Nephron progenitor cell (in vitro differentiated cells): ENCODE measurements at regions not wholly inside any gene's neighbourhood (a gene's known extent, or its start where the extent isn't known, plus 50 kb on each side); places are given as distances from the start of the nearest gene placed in this dataset.
A peak's percentile ranks its signal among the peaks of the same experiment; 100 is the strongest.

Experiments used
- DNase-seq: peaks from one replicate; pipeline ENCODE4 v3.0.0; 2021
- H3K27ac Mint-ChIP-seq: 2 replicates; pipeline ENCODE4 v1.8.0; 2021; ENCODE audit warnings: mild to moderate bottlenecking, moderate library complexity, mixed read lengths
- H3K27me3 Mint-ChIP-seq: 2 replicates; pipeline ENCODE4 v1.8.0; 2021; ENCODE audit warnings: mild to moderate bottlenecking, low read depth, mixed read lengths; ENCODE audit not compliant: poor library complexity
- H3K36me3 Mint-ChIP-seq: 2 replicates; pipeline ENCODE4 v1.8.0; 2021; ENCODE audit warnings: low read depth, mixed read lengths
- H3K4me1 Mint-ChIP-seq: 2 replicates; pipeline ENCODE4 v1.8.0; 2021; ENCODE audit warnings: mixed read lengths
- H3K4me3 Mint-ChIP-seq: 2 replicates; pipeline ENCODE4 v1.8.0; 2021; ENCODE audit warnings: mild to moderate bottlenecking, moderate library complexity, mixed read lengths
- H3K9me3 Mint-ChIP-seq: 2 replicates; pipeline ENCODE4 v1.8.0; 2021; ENCODE audit warnings: mild to moderate bottlenecking, moderate library complexity, mixed read lengths
- TF ChIP-seq, protein P1 (sequence below): fragments of 200-600 bp; sonication (generic); IDR thresholded peaks from 2 replicates; pipeline ENCODE4 v1.5.0; 2021; ENCODE audit warnings: antibody characterized with exemption

- Mint-ChIP-seq H3K4me3 (no peak overlapping the region), H3K36me3 (no peaks in the 10 kb centered on the region), H3K27ac (no peak overlapping the region), H3K4me1 (no peaks in the 10 kb centered on the region), H3K27me3 (no peaks in the 10 kb centered on the region), H3K9me3 (peaks cover 13% of the 10 kb centered on the region)
- DNase-seq, result no peak
- TF ChIP-seq, protein P1, sequence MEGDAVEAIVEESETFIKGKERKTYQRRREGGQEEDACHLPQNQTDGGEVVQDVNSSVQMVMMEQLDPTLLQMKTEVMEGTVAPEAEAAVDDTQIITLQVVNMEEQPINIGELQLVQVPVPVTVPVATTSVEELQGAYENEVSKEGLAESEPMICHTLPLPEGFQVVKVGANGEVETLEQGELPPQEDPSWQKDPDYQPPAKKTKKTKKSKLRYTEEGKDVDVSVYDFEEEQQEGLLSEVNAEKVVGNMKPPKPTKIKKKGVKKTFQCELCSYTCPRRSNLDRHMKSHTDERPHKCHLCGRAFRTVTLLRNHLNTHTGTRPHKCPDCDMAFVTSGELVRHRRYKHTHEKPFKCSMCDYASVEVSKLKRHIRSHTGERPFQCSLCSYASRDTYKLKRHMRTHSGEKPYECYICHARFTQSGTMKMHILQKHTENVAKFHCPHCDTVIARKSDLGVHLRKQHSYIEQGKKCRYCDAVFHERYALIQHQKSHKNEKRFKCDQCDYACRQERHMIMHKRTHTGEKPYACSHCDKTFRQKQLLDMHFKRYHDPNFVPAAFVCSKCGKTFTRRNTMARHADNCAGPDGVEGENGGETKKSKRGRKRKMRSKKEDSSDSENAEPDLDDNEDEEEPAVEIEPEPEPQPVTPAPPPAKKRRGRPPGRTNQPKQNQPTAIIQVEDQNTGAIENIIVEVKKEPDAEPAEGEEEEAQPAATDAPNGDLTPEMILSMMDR, result peak; percentile 17
Observed at GRCh38 chr21:16851054-16851453, 661.8 kb upstream of the CXADR start.

DNA sequence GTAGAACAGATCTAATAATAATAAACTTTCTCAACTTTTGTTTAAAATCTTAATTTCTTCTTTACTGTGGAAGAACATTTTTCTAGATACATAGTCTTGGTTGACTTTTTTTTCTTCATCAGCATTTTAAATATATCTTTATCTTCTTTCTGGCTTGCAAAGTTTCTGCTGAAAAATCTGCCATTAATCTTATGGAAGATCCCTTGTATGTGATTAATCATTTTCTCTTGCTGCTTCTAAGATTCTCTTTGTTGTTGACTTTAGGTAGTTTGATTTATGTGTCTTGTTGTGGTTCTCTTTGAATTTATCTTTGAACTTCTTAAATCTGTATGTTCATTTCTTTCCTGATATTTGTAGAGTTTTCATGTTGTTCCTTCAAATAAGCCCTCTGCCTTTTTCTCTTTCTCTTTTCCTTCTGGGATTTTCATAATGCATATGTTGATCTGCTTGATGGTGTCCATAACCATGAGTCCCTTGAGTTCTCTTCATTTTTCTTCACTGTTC is 657.6 kb upstream of the CXADR start:
- H3K36me3 Mint-ChIP-seq, result no peaks in the 10 kb centered on the region
- TF ChIP-seq, protein P1, result no peak
- DNase-seq, result no peak
- H3K27ac Mint-ChIP-seq, result no peak overlapping the region
- peaks cover 16% of the 10 kb centered on the region for H3K9me3 Mint-ChIP-seq
- no peaks in the 10 kb centered on the region for H3K27me3 Mint-ChIP-seq
- H3K4me1 Mint-ChIP-seq, result no peaks in the 10 kb centered on the region
- H3K4me3 Mint-ChIP-seq, result no peak overlapping the region

GRCh38 chr21:16863362-16863905 is 649.4 kb upstream of the CXADR start:
- no peak for DNase-seq
- H3K36me3 Mint-ChIP-seq, result no peaks in the 10 kb centered on the region
- H3K4me1 Mint-ChIP-seq, result no peaks in the 10 kb centered on the region
- H3K9me3 Mint-ChIP-seq, result no peaks in the 10 kb centered on the region
- no peak overlapping the region for H3K4me3 Mint-ChIP-seq
- no peak overlapping the region for H3K27ac Mint-ChIP-seq
- TF ChIP-seq, protein P1, result no peak
- no peaks in the 10 kb centered on the region for H3K27me3 Mint-ChIP-seq

DNA sequence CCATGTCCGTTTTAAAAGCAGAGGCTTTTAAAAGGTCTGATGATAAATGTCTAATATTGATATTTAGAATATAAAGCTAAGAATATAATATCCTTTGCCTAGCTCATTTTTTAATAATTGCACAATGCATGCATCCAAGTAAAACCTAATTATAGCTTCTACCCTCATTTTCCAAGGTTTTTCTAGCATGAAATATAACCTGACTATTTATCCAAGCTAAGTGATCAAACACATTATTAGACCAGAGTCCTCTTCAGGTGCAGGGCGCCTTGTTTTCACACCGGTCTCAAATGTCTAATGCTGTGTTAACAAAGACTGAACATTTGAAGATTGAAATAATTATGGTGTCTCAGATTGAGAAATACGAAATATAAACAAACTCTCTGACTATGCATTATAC is 648.9 kb upstream of the CXADR start:
- H3K4me3 Mint-ChIP-seq, result no peak overlapping the region
- no peaks in the 10 kb centered on the region for H3K9me3 Mint-ChIP-seq
- H3K4me1 Mint-ChIP-seq, result no peaks in the 10 kb centered on the region
- TF ChIP-seq, protein P1, result no peak
- no peak overlapping the region for H3K27ac Mint-ChIP-seq
- DNase-seq, result no peak
- H3K36me3 Mint-ChIP-seq, result no peaks in the 10 kb centered on the region
- no peaks in the 10 kb centered on the region for H3K27me3 Mint-ChIP-seq

GRCh38 chr21:16865632-16866031 is 647.2 kb upstream of the CXADR start:
- H3K4me3 Mint-ChIP-seq, result no peak overlapping the region
- H3K4me1 Mint-ChIP-seq, result no peaks in the 10 kb centered on the region
- H3K36me3 Mint-ChIP-seq, result no peaks in the 10 kb centered on the region
- no peaks in the 10 kb centered on the region for H3K27me3 Mint-ChIP-seq
- DNase-seq, result no peak
- TF ChIP-seq, protein P1, result no peak
- H3K9me3 Mint-ChIP-seq, result no peaks in the 10 kb centered on the region
- H3K27ac Mint-ChIP-seq, result no peak overlapping the region

DNA sequence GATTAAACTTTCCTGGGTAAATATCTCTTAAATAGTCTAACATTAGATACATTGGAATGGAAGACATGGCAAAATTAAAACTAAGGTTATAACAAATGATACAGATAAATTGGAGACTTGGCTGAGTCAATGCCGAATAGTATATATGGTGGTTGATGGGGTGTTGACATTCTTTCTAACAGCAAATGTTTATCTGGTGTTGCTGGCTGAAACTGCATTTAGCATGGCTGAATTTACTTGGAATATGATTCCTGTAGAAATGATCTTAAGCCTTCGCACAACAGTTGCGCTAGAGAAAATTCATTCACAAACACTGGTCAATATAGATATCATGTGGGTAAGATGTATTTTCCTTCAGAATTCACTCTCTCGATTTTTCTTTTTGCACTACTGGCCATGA is 646.0 kb upstream of the CXADR start:
- no peak overlapping the region for H3K4me3 Mint-ChIP-seq
- TF ChIP-seq, protein P1, result no peak
- no peaks in the 10 kb centered on the region for H3K36me3 Mint-ChIP-seq
- no peak overlapping the region for H3K27ac Mint-ChIP-seq
- H3K27me3 Mint-ChIP-seq, result no peaks in the 10 kb centered on the region
- no peaks in the 10 kb centered on the region for H3K9me3 Mint-ChIP-seq
- no peaks in the 10 kb centered on the region for H3K4me1 Mint-ChIP-seq
- no peak for DNase-seq
